Left lung (tissue), 4 donors: ENCODE measurements at regions not wholly inside any gene's neighbourhood (a gene's known extent, or its start where the extent isn't known, plus 50 kb on each side); places are given as distances from the start of the nearest gene placed in this dataset.
"Not testable (repeated sequence)": the region's sequence is repeated elsewhere in the genome, so short reads cannot be mapped to it uniquely, and the experiment has no call there.

Source experiments
- ATAC-seq: fragments of 200-7000 bp; cut with Tn5 transposase; one replicate; pipeline ENCODE4 v1.9.1; 2020; ENCODE audit warnings: moderate library complexity
- DNase-seq, 4 donors: peaks; one replicate each; pipeline ENCODE4 v3.0.0-alpha.2; 2013 to 2020
- H3K27ac ChIP-seq, 2 donors: fragments of 200-600 bp; sonication (generic) in 1 of 2; one replicate each; pipeline versions ENCODE4 v1.5.0 to v1.8.0; 2020 to 2021
- H3K27me3 ChIP-seq, 2 donors: fragments of 200-600 bp; sonication (generic) in 1 of 2; one replicate each; pipeline versions ENCODE4 v1.5.0 to v1.8.0; 2020 to 2021
- H3K36me3 ChIP-seq, 2 donors: fragments of 200-600 bp; sonication (generic) in 1 of 2; one replicate each; pipeline versions ENCODE4 v1.5.0 to v1.8.0; 2020 to 2021
- H3K4me1 ChIP-seq, 2 donors: fragments of 200-600 bp; one replicate each; pipeline ENCODE4 v1.8.0; 2021
- H3K4me3 ChIP-seq, 2 donors: fragments of 200-600 bp; sonication (generic) in 1 of 2; one replicate each; pipeline versions ENCODE4 v1.5.0 to v1.8.0; 2020 to 2021; ENCODE audit warnings: mild to moderate bottlenecking in 1 of 2
- H3K9me3 ChIP-seq, 2 donors: fragments of 200-600 bp; sonication (generic) in 1 of 2; one replicate each; pipeline versions ENCODE4 v1.5.0 to v1.8.0; 2020 to 2021
- intact Hi-C, 2 donors: fragments of 100-400 bp; cut with DNase I; formaldehyde crosslinking; loops; one replicate each; pipeline versions ENCODE4 v1.11.2 to v1.14.2; 2022
- TF ChIP-seq, protein P1 (sequence below), 2 donors: fragments of 200-600 bp; sonication (generic) in 1 of 2; IDR thresholded peaks; one replicate each; pipeline versions ENCODE4 v1.5.0 to v1.8.0; 2021; ENCODE audit warnings: antibody characterized with exemption in 2 of 2
- donor health status: DM: no; HTN: yes; CAD: no.
- donor health status: DM: no; HTN: no; CAD: no.

DNA sequence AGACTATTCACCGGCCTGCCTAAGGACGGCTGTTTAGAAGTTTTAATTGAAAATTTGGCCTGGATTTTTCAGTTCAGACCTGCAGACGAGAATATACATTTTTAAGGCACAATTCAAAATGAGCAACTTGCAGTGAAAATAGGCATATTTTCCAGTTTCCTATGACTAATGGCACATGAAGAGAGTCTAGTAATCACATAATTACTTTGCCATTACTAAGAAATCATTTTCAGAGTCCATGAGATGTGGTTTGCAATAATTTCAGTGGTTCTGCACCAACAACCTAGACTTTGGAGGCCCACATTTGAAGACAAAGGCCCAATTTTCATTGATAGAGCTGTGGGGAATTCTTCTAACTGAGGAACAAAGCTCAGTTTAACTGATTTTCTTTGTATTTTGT, 205.3 kb downstream of the SOX2 start:
- intact Hi-C loops, result no loop called here
- ATAC-seq, result no peak
- no peak for DNase-seq
- H3K27ac ChIP-seq, result no peak overlapping the region
- H3K4me3 ChIP-seq, result no peak overlapping the region
- no peaks in the 10 kb centered on the region for H3K36me3 ChIP-seq
- no peaks in the 10 kb centered on the region for H3K9me3 ChIP-seq
- TF ChIP-seq, protein P1, sequence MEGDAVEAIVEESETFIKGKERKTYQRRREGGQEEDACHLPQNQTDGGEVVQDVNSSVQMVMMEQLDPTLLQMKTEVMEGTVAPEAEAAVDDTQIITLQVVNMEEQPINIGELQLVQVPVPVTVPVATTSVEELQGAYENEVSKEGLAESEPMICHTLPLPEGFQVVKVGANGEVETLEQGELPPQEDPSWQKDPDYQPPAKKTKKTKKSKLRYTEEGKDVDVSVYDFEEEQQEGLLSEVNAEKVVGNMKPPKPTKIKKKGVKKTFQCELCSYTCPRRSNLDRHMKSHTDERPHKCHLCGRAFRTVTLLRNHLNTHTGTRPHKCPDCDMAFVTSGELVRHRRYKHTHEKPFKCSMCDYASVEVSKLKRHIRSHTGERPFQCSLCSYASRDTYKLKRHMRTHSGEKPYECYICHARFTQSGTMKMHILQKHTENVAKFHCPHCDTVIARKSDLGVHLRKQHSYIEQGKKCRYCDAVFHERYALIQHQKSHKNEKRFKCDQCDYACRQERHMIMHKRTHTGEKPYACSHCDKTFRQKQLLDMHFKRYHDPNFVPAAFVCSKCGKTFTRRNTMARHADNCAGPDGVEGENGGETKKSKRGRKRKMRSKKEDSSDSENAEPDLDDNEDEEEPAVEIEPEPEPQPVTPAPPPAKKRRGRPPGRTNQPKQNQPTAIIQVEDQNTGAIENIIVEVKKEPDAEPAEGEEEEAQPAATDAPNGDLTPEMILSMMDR (IDR thresholded peaks at IDR 0.05), result no peak
- H3K4me1 ChIP-seq, result no peaks in the 10 kb centered on the region
- no peaks in the 10 kb centered on the region for H3K27me3 ChIP-seq

DNA sequence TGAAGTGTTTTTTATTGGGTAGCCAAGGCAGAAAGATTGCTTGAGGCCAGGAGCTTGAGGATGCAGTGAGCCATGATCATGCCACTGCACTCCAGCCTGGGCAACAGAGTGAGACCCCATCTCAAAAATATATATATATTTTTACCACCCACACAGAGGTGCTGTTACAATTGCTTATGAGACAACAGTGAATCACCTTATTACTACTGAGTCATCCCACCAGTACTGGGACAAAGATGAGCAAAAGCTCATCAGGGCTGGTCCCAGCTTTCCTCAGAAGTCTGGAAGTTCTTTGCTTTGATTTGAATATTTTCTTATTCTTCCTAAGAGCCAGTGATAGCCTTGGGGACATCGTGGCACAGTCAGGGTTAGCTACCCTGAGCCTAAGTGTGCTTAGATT, 207.7 kb downstream of the SOX2 start:
- no peaks in the 10 kb centered on the region for H3K27me3 ChIP-seq
- H3K36me3 ChIP-seq, result no peaks in the 10 kb centered on the region
- DNase-seq (no peak), ATAC-seq (no peak)
- H3K27ac ChIP-seq, result no peak overlapping the region
- H3K4me1 ChIP-seq, result no peaks in the 10 kb centered on the region
- no peaks in the 10 kb centered on the region for H3K9me3 ChIP-seq
- TF ChIP-seq, protein P1 (IDR thresholded peaks at IDR 0.05), result no peak
- H3K4me3 ChIP-seq, result no peak overlapping the region
- intact Hi-C loops, result no loop called here

DNA sequence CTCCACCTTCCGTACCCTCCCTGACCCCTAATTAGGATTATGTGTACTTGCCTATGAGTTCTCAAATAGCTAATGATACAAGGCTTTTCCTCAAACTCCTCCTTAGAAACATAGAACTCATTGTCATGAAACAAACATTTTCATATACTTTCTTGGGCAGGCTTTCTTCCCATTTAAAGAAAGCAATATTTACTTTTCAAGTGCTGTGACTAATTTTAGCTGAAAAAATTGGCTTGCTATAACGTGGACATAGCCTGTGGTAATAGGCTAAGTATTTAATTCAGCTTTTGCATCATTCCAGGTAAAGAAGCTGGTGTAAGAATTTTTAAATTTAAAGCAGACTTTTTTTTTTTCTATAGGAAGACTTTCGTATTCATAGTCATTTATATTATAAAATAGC, 208.7 kb downstream of the SOX2 start:
- Histone ChIP-seq H3K36me3 (no peaks in the 10 kb centered on the region), H3K9me3 (peaks cover 0 to 2% of the 10 kb centered on the region in 2 donors), H3K4me1 (no peaks in the 10 kb centered on the region), H3K27me3 (no peaks in the 10 kb centered on the region), H3K4me3 (no peak overlapping the region), H3K27ac (no peak overlapping the region)
- intact Hi-C loops, result no loop called here
- ATAC-seq, result no peak
- TF ChIP-seq, protein P1 (IDR thresholded peaks at IDR 0.05), result no peak
- no peak for DNase-seq

DNA sequence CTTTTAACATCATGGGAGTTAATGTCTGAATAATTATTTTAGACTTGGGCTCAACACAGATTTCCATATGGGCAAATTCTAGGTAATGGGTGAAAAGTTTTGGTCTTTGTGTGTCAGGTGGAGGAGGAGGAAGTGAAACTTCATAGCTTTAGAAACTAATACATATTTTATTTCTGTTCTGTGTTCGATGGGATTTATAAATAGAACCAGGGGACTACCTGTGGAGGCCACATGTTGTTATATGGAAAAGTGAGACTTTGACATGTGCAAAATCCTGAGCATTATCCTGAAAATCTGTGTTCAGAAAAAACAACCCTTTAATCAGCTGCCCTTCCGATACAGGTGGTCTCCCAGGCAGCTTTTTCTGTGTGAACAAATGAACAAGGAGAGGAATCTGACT, 209.5 kb downstream of the SOX2 start:
- no peak for ATAC-seq
- Histone ChIP-seq H3K27ac (no peak overlapping the region), H3K36me3 (no peaks in the 10 kb centered on the region), H3K9me3 (peaks cover 0 to 7% of the 10 kb centered on the region in 2 donors), H3K27me3 (no peaks in the 10 kb centered on the region), H3K4me1 (no peaks in the 10 kb centered on the region), H3K4me3 (no peak overlapping the region)
- DNase-seq, result no peak
- intact Hi-C loops, result no loop called here
- TF ChIP-seq, protein P1 (IDR thresholded peaks at IDR 0.05), result no peak

DNA sequence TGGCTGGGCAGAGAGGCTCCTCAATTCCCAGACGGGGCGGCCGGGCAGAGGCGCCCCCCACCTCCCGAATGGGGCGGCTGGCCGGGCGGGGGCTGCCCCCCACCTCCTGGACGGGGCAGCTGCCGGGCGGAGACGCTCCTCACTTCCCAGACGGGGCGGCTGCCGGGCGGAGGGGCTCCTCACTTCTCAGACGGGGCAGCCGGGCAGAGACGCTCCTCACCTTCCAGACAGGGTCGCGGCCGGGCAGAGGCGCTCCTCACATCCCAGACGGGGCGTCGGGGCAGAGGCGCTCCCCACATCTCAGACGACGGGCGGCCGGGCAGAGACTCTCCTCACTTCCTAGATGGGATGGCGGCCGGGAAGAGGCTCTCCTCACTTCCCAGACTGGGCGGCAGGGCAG, 214.1 kb downstream of the SOX2 start:
- H3K4me3 ChIP-seq, DNase-seq, ATAC-seq, H3K27me3 ChIP-seq, H3K36me3 ChIP-seq, H3K27ac ChIP-seq, intact Hi-C loops, H3K4me1 ChIP-seq: not testable (repeated sequence)
- peaks cover 0 to 21% of the 10 kb centered on the region in 2 donors for H3K9me3 ChIP-seq

DNA sequence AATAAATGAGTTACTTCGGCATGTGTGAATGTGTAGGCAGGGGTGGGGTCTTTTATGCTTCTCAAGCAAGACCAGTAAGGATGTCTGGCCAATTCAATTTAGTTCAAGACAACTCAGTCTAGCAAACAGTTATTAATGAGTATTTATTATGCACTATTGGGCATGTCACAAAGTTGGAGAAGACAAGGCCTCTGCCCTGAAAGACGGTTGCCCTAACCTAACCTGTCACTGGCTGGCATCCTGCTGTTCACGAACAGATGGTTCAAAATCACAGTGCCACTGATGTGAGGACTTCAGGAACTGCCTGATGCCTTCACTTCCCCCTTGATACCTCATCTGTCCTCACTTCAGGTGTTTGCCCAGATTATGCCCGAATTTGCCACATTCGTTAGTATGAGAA, 217.8 kb downstream of the SOX2 start:
- no peak for ATAC-seq

More for the DNA sequence above, 217.8 kb downstream of the SOX2 start:
- Histone ChIP-seq H3K27me3 (no peaks in the 10 kb centered on the region), H3K4me1 (no peaks in the 10 kb centered on the region), H3K9me3 (peaks cover 0 to 21% of the 10 kb centered on the region in 2 donors), H3K27ac (no peak overlapping the region), H3K4me3 (no peak overlapping the region), H3K36me3 (no peaks in the 10 kb centered on the region)
- intact Hi-C loops, result no loop called here
- no peak for DNase-seq
- TF ChIP-seq, protein P1 (IDR thresholded peaks at IDR 0.05), result no peak
